GM12878 (cell line): ENCODE measurements at regions not wholly inside any gene's neighbourhood (a gene's known extent, or its start where the extent isn't known, plus 50 kb on each side); places are given as distances from the start of the nearest gene placed in this dataset.

ENCODE experiments used
- ATAC-seq: fragments of 200-7000 bp; cut with Tn5 transposase; 3 replicates; pipeline ENCODE4 v1.9.1; 2020; ENCODE audit warnings: mild to moderate bottlenecking, moderate library complexity
- BruUV-seq: library from RNA; stranded (reverse); fragments of 400-500 nt; replicated peaks from 2 replicates; lab custom pipeline; 2021; lab: Mats Ljungman, UMichigan
- CTCF ChIA-PET: fragments of 300-600 bp; sonication (Branson Sonifier 250); formaldehyde crosslinking; extraction: SDS; loops from one replicate; lab custom pipeline; 2021; ENCODE audit warnings: inconsistent platforms; lab: Yijun Ruan, JAX
- POLR2A ChIA-PET: fragments of 350-600 bp; formaldehyde crosslinking; extraction: SDS; loops from one replicate; lab custom pipeline; 2021; ENCODE audit warnings: inconsistent platforms; lab: Charles Lee
- RAD21 ChIA-PET: fragments of 300-600 bp; sonication (Branson Sonifier 250); formaldehyde crosslinking; loops from one replicate; lab custom pipeline; 2023; ENCODE audit warnings: antibody characterized with exemption; ENCODE audit not compliant: unreplicated experiment; lab: Charles Lee
- SMC1A ChIA-PET: fragments of 300-600 bp; sonication (Branson Sonifier 250); formaldehyde crosslinking; loops from one replicate; lab custom pipeline; 2023; ENCODE audit not compliant: unreplicated experiment, uncharacterized antibody; lab: Charles Lee
- DNase-seq: peaks from one replicate; pipeline ENCODE4 v3.0.0-alpha.2; 2011; ENCODE audit warnings: low read depth, low spot score
- FAIRE-seq: peaks from 3 replicates; lab custom pipeline; 2011; peaks lifted over from hg19 to GRCh38; lab: Jason Lieb, UNC
- H2AFZ ChIP-seq: 2 replicates; pipeline ENCODE4 v1.6.0; 2011; ENCODE audit warnings: low read depth, low read length, control low read depth; ENCODE audit not compliant: control insufficient read depth
- H3K27ac ChIP-seq: 2 replicates; pipeline ENCODE4 v1.5.1; 2011; ENCODE audit warnings: control low read depth; ENCODE audit not compliant: control insufficient read depth, insufficient read depth
- H3K27me3 ChIP-seq, 2 experiments: replicated peaks in 1 of 2; 2 replicates each; pipeline versions ENCODE4 v1.6.0 to v1.6.1; 2011; ENCODE audit warnings: low read length in 1 of 2; ENCODE audit not compliant: control insufficient read depth in 2 of 2, insufficient read depth in 2 of 2
- H3K36me3 ChIP-seq, 2 experiments: 2 replicates each; pipeline ENCODE4 v1.5.1; 2011; ENCODE audit warnings: low read length in 1 of 2; ENCODE audit not compliant: control insufficient read depth in 2 of 2, insufficient read depth in 2 of 2
- H3K4me1 ChIP-seq: 2 replicates; pipeline ENCODE4 v1.6.1; 2011; ENCODE audit warnings: mild to moderate bottlenecking, low read length, moderate library complexity, mixed read lengths; ENCODE audit not compliant: control insufficient read depth, insufficient read depth
- H3K4me2 ChIP-seq: 2 replicates; pipeline ENCODE4 v1.6.0; 2011; ENCODE audit warnings: control low read depth; ENCODE audit not compliant: control insufficient read depth, insufficient read depth
- H3K4me3 ChIP-seq: fragments of 200-600 bp; sonication (generic); 2 replicates; pipeline ENCODE4 v1.5.1; 2016
- H3K79me2 ChIP-seq: 2 replicates; pipeline ENCODE4 v1.6.0; 2011; ENCODE audit warnings: low read length; ENCODE audit not compliant: control insufficient read depth, insufficient read depth
- H3K9ac ChIP-seq: 2 replicates; pipeline ENCODE4 v1.8.0; 2011; ENCODE audit warnings: low read length, control low read depth, mixed read lengths; ENCODE audit not compliant: control insufficient read depth, insufficient read depth
- H3K9me3 ChIP-seq: replicated peaks from 3 replicates; pipeline ENCODE4 v1.5.1; 2011; ENCODE audit warnings: mild to moderate bottlenecking, low read length; ENCODE audit not compliant: control insufficient read depth, insufficient read depth
- H4K20me1 ChIP-seq: 2 replicates; pipeline ENCODE4 v1.6.0; 2011; ENCODE audit not compliant: control insufficient read depth, insufficient read depth
- ATF7 ChIP-seq: fragments of 450-650 bp; IDR thresholded peaks from 2 replicates; pipeline ENCODE4 v1.6.1; 2016; ENCODE audit warnings: low read depth, mild to moderate bottlenecking
- BHLHE40 ChIP-seq, 2 experiments: fragments of 450-650 bp in 1 of 2; IDR thresholded peaks; 2 replicates each; pipeline ENCODE4 v1.6.1; 2011 to 2017; ENCODE audit warnings: low read depth in 2 of 2, borderline replicate concordance in 1 of 2, improper control_type of control experiment in 1 of 2, low read length in 1 of 2, mild to moderate bottlenecking in 1 of 2
- HDGF ChIP-seq: fragments of 450-650 bp; IDR thresholded peaks from 2 replicates; pipeline ENCODE4 v1.6.1; 2016; ENCODE audit warnings: antibody characterized with exemption
- KLF5 ChIP-seq: fragments of 450-650 bp; IDR thresholded peaks from 2 replicates; pipeline ENCODE4 v1.6.1; 2014; ENCODE audit warnings: mild to moderate bottlenecking; ENCODE audit not compliant: partially characterized antibody
- RAD21 ChIP-seq: IDR thresholded peaks from 2 replicates; pipeline ENCODE4 v1.6.1; 2011; ENCODE audit warnings: mild to moderate bottlenecking, low read depth, low read length, moderate library complexity; ENCODE audit not compliant: insufficient read depth
- RB1 ChIP-seq: fragments of 450-650 bp; formaldehyde crosslinking; IDR thresholded peaks from 2 replicates; pipeline ENCODE4 v1.6.1; 2017; ENCODE audit warnings: mild to moderate bottlenecking, borderline replicate concordance
- SMARCA5 ChIP-seq: fragments of 450-650 bp; IDR thresholded peaks from 2 replicates; pipeline ENCODE4 v1.6.1; 2017; ENCODE audit warnings: mild to moderate bottlenecking
- STAT1 ChIP-seq: fragments of 450-650 bp; conservative IDR thresholded peaks from 2 replicates; pipeline ENCODE4 v1.6.1; 2014; ENCODE audit warnings: antibody characterized with exemption, mild to moderate bottlenecking
- WGBS: methylation state at CpG from one replicate; pipeline ENCODE4 v1.1.6; 2016; ENCODE audit warnings: low lambda C conversion rate; ENCODE audit not compliant: insufficient replicate concordance, insufficient coverage; ENCODE audit errors: missing lambda C conversion rate; 5-methylcytosine and 5-hydroxymethylcytosine counted together
- in situ Hi-C: fragments of 300-500 bp; cut with MboI; formaldehyde crosslinking; loops from 9 replicates; pipeline ENCODE4 v1.14.3; 2018; ENCODE audit warnings: mixed read lengths
- intact Hi-C: fragments of 100-400 bp; cut with micrococcal nuclease; formaldehyde crosslinking; loops from one replicate; pipeline ENCODE4 v1.14.2; 2022; ENCODE audit not compliant: unreplicated experiment
- TF ChIP-seq, protein P1 (sequence below): fragments of 450-650 bp; IDR thresholded peaks from 2 replicates; pipeline ENCODE4 v1.6.1; 2018; ENCODE audit warnings: borderline replicate concordance, mild to moderate bottlenecking; ENCODE audit not compliant: partially characterized antibody
- TF ChIP-seq, protein P2 (sequence below): IDR thresholded peaks from 2 replicates; pipeline ENCODE4 v1.6.1; 2012; ENCODE audit warnings: low read depth, low read length, improper control_type of control experiment
- TF ChIP-seq, protein P3 (sequence below): fragments of 450-650 bp; IDR thresholded peaks from 2 replicates; pipeline ENCODE4 v1.6.1; 2016; ENCODE audit warnings: mild to moderate bottlenecking

DNA sequence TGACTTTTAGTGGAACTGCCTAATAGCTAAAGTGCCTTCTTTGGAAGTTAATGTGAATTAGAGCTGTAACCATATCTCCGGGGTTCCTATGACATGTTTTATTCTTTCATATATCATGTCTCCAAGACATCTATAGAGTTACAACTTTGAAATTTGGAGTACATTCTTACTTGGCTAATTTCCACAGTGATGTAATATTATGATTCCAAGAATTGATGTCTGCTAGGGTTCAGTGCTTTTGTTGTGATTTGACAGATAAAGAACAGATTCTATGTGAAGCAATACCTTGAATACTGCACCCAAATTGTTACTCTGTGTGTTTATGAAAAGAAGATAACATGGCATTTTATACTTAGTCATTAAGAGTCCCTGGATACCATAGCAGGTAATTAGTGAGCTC, 934.3 kb downstream of the NTRK3 start:
- no peak for FAIRE-seq
- RAD21 ChIA-PET = no interaction called here

DNA sequence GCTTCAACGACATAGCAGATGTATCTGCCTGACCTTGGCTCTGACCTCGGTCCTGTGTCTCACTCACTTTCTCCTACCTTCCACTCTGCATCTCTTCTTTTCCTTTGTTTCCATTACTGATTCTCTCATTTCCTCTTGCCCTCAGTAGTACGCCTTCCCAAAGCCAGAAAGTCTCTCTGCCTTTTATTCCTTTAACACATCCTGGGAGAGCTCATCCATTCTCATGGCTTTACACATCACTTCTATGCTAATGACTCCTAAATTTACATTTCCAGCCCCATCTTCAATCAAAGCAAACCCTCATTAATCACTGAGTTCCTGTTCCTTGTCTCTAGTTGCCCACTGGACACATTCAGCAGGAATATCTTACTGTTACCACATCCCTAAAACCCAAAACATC, 938.6 kb downstream of the NTRK3 start:
- WGBS = 13% methylated on average over 3 of the region's 3 CpGs
- ATAC-seq (no peak), DNase-seq (no peak), FAIRE-seq (no peak)
- H3K4me3 ChIP-seq = no peak overlapping the region
- ChIA-PET POLR2A (no interaction called here), RAD21 (no interaction called here), SMC1A (no interaction called here), CTCF (no interaction called here)
- no peak overlapping the region for H3K9ac ChIP-seq
- no peak overlapping the region for H3K27ac ChIP-seq
- no peak overlapping the region for H3K4me2 ChIP-seq
- H4K20me1 ChIP-seq = no peaks in the 10 kb centered on the region
- H3K9me3 ChIP-seq = no peaks in the 10 kb centered on the region
- H3K4me1 ChIP-seq = no peaks in the 10 kb centered on the region
- in situ Hi-C loops = no loop called here
- no peaks in the 10 kb centered on the region for H3K27me3 ChIP-seq
- BruUV-seq = no TSS peak
- intact Hi-C loops = loop anchor here (10.0 kb wide), 1 partner anchor 57 kb away; no protein-coding TSS in a partner anchor
- H3K36me3 ChIP-seq = no peaks in the 10 kb centered on the region
- no peaks in the 10 kb centered on the region for H3K79me2 ChIP-seq
- no peak overlapping the region for H2AFZ ChIP-seq
- TF ChIP-seq BHLHE40 (IDR thresholded peaks at IDR 0.05; ENCODE audit: borderline replicate concordance in 1 of 2, low read depth in 2 of 2, low read length in 1 of 2) (no peak), ATF7 (no peak), SMARCA5 (no peak)
- TF ChIP-seq, protein P1, sequence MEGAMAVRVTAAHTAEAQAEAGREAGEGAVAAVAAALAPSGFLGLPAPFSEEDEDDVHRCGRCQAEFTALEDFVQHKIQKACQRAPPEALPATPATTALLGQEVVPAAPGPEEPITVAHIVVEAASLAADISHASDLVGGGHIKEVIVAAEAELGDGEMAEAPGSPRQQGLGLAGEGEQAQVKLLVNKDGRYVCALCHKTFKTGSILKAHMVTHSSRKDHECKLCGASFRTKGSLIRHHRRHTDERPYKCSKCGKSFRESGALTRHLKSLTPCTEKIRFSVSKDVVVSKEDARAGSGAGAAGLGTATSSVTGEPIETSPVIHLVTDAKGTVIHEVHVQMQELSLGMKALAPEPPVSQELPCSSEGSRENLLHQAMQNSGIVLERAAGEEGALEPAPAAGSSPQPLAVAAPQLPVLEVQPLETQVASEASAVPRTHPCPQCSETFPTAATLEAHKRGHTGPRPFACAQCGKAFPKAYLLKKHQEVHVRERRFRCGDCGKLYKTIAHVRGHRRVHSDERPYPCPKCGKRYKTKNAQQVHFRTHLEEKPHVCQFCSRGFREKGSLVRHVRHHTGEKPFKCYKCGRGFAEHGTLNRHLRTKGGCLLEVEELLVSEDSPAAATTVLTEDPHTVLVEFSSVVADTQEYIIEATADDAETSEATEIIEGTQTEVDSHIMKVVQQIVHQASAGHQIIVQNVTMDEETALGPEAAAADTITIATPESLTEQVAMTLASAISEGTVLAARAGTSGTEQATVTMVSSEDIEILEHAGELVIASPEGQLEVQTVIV = no peak

More for the DNA sequence above, 934.3 kb downstream of the NTRK3 start:
- Histone ChIP-seq H3K9me3 (no peaks in the 10 kb centered on the region), H3K27me3 (no peaks in the 10 kb centered on the region), H3K9ac (no peak overlapping the region), H3K4me1 (no peaks in the 10 kb centered on the region), H3K27ac (no peak overlapping the region)
- POLR2A ChIA-PET = no interaction called here
- in situ Hi-C loops = no loop called here
- intact Hi-C loops = no loop called here
- TF ChIP-seq HDGF (no peak), RB1 (no peak), RAD21 (no peak), STAT1 (no peak), KLF5 (no peak)
- TF ChIP-seq, protein P2, sequence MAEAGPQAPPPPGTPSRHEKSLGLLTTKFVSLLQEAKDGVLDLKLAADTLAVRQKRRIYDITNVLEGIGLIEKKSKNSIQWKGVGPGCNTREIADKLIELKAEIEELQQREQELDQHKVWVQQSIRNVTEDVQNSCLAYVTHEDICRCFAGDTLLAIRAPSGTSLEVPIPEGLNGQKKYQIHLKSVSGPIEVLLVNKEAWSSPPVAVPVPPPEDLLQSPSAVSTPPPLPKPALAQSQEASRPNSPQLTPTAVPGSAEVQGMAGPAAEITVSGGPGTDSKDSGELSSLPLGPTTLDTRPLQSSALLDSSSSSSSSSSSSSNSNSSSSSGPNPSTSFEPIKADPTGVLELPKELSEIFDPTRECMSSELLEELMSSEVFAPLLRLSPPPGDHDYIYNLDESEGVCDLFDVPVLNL = no peak
- TF ChIP-seq, protein P3, sequence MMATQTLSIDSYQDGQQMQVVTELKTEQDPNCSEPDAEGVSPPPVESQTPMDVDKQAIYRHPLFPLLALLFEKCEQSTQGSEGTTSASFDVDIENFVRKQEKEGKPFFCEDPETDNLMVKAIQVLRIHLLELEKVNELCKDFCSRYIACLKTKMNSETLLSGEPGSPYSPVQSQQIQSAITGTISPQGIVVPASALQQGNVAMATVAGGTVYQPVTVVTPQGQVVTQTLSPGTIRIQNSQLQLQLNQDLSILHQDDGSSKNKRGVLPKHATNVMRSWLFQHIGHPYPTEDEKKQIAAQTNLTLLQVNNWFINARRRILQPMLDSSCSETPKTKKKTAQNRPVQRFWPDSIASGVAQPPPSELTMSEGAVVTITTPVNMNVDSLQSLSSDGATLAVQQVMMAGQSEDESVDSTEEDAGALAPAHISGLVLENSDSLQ = no peak
- TF ChIP-seq, all 136 proteins: peak for 0
- no peaks in the 10 kb centered on the region for H3K79me2 ChIP-seq
- no TSS peak for BruUV-seq
- CTCF ChIA-PET = no interaction called here
- H3K4me2 ChIP-seq = no peak overlapping the region
- no peaks in the 10 kb centered on the region for H3K36me3 ChIP-seq
- DNase-seq (no peak), ATAC-seq (no peak)
- no peaks in the 10 kb centered on the region for H4K20me1 ChIP-seq
- H3K4me3 ChIP-seq = no peak overlapping the region
- SMC1A ChIA-PET = no interaction called here
- 80% methylated on average over 1 of the region's 1 CpG for WGBS
- no peak overlapping the region for H2AFZ ChIP-seq
